EL (cell line): ENCODE measurements at regions not wholly inside any gene's neighbourhood (a gene's known extent, or its start where the extent isn't known, plus 50 kb on each side); places are given as distances from the start of the nearest gene placed in this dataset.

Source experiments
- DNase-seq: peaks from one replicate; pipeline ENCODE4 v3.0.0-alpha.2; 2016

GRCh38 chr1:57901208-57901919 is 477.5 kb upstream of the DAB1 start:
- no peak for DNase-seq

- DNase-seq = no peak
These were observed 474.7 kb upstream of the DAB1 start for GRCh38 chr1:57898531-57898930.

GRCh38 chr1:57897581-57897980 is 473.7 kb upstream of the DAB1 start:
- DNase-seq = no peak

- DNase-seq = no peak
These were observed 470.5 kb upstream of the DAB1 start for GRCh38 chr1:57894315-57894714.

- DNase-seq = no peak
These were observed 465.9 kb upstream of the DAB1 start for GRCh38 chr1:57889676-57890320.

- no peak for DNase-seq
These were observed 464.2 kb upstream of the DAB1 start for GRCh38 chr1:57887964-57888491.

GRCh38 chr1:57886376-57886775 is 462.5 kb upstream of the DAB1 start:
- DNase-seq = no peak

GRCh38 chr1:57883642-57883995 is 459.8 kb upstream of the DAB1 start:
- no peak for DNase-seq

GRCh38 chr1:57882934-57883641 is 459.2 kb upstream of the DAB1 start:
- DNase-seq = no peak

- DNase-seq = no peak
These were observed 458.2 kb upstream of the DAB1 start for GRCh38 chr1:57882072-57882471.

- DNase-seq = no peak
These were observed 457.8 kb upstream of the DAB1 start for GRCh38 chr1:57881639-57882038.

- no peak for DNase-seq
These were observed 455.8 kb upstream of the DAB1 start for GRCh38 chr1:57879700-57880099.

GRCh38 chr1:57874418-57874877 is 450.6 kb upstream of the DAB1 start:
- no peak for DNase-seq

- no peak for DNase-seq
These were observed 449.1 kb upstream of the DAB1 start for GRCh38 chr1:57872913-57873312.

- DNase-seq = no peak
These were observed 445.0 kb upstream of the DAB1 start for GRCh38 chr1:57868908-57869307.

- DNase-seq = no peak
These were observed 444.4 kb upstream of the DAB1 start for GRCh38 chr1:57868239-57868638.

GRCh38 chr1:57866998-57867397 is 443.1 kb upstream of the DAB1 start:
- no peak for DNase-seq

GRCh38 chr1:57860931-57861565 is 437.2 kb upstream of the DAB1 start:
- DNase-seq = no peak

GRCh38 chr1:57860325-57860724 is 436.5 kb upstream of the DAB1 start:
- no peak for DNase-seq

- DNase-seq = no peak
These were observed 434.9 kb upstream of the DAB1 start for GRCh38 chr1:57858740-57859139.

GRCh38 chr1:57857809-57858208 is 433.9 kb upstream of the DAB1 start:
- no peak for DNase-seq

- DNase-seq = no peak
These were observed 430.6 kb upstream of the DAB1 start for GRCh38 chr1:57854436-57854835.

- no peak for DNase-seq
These were observed 426.5 kb upstream of the DAB1 start for GRCh38 chr1:57850176-57850940.
